SK-N-SH treated with all-trans-retinoic acid at 6 μM for 48 hours (cell line): ENCODE measurements at regions not wholly inside any gene's neighbourhood (a gene's known extent, or its start where the extent isn't known, plus 50 kb on each side); places are given as distances from the start of the nearest gene placed in this dataset.

Experiments used
- ATAC-seq: fragments of 200-7000 bp; cut with Tn5 transposase; 3 replicates; pipeline ENCODE4 v1.9.1; 2020; ENCODE audit warnings: mild to moderate bottlenecking, moderate library complexity
- ARNTL ChIP-seq: fragments of 450-650 bp; formaldehyde crosslinking; IDR thresholded peaks from 2 replicates; pipeline ENCODE4 v1.5.0; 2020; ENCODE audit warnings: low read depth, mild to moderate bottlenecking, moderate library complexity, borderline replicate concordance
- CREB5 ChIP-seq: fragments of 250-450 bp; sonication (Bioruptor Pico); IDR thresholded peaks from 2 replicates; pipeline ENCODE4 v1.5.1; 2020; ENCODE audit warnings: low read depth, mild to moderate bottlenecking, moderate library complexity
- CSDC2 ChIP-seq: fragments of 250-450 bp; sonication (Bioruptor Pico); IDR thresholded peaks from 2 replicates; pipeline ENCODE4 v1.5.0; 2020; ENCODE audit warnings: mild to moderate bottlenecking, moderate library complexity
- ESRRG ChIP-seq: fragments of 250-450 bp; sonication (Bioruptor Pico); IDR thresholded peaks from 2 replicates; pipeline ENCODE4 v1.6.1; 2021; ENCODE audit warnings: mild to moderate bottlenecking
- GLIS3 ChIP-seq: fragments of 250-450 bp; sonication (Bioruptor Pico); IDR thresholded peaks from 2 replicates; pipeline ENCODE4 v1.5.0; 2020; ENCODE audit warnings: mild to moderate bottlenecking, moderate library complexity
- ISL1 ChIP-seq: fragments of 250-450 bp; sonication (Bioruptor Pico); IDR thresholded peaks from 2 replicates; pipeline ENCODE4 v2.1.2; 2022; ENCODE audit warnings: mild to moderate bottlenecking, moderate library complexity
- OSR1 ChIP-seq: fragments of 250-450 bp; sonication (Bioruptor Pico); IDR thresholded peaks from 2 replicates; pipeline ENCODE4 v1.8.0; 2022; ENCODE audit warnings: moderate library complexity, mild to moderate bottlenecking, inconsistent platforms
- RARB ChIP-seq: fragments of 250-450 bp; sonication (Bioruptor Pico); IDR thresholded peaks from 2 replicates; pipeline ENCODE4 v1.8.0; 2021; ENCODE audit warnings: mild to moderate bottlenecking, moderate library complexity
- TCF4 ChIP-seq: fragments of 250-450 bp; sonication (Bioruptor Pico); IDR thresholded peaks from 2 replicates; pipeline ENCODE4 v1.8.0; 2021; ENCODE audit warnings: mild to moderate bottlenecking, moderate library complexity, borderline replicate concordance
- TOX ChIP-seq: fragments of 250-450 bp; sonication (Bioruptor Pico); IDR thresholded peaks from 2 replicates; pipeline ENCODE4 v1.8.0; 2021; ENCODE audit warnings: mild to moderate bottlenecking, moderate library complexity, borderline replicate concordance
- ZC3H10 ChIP-seq: fragments of 250-450 bp; sonication (Bioruptor Pico); IDR thresholded peaks from 2 replicates; pipeline ENCODE4 v1.5.1; 2021; ENCODE audit warnings: mild to moderate bottlenecking, moderate library complexity
- ZFP3 ChIP-seq: fragments of 250-450 bp; sonication (Bioruptor Pico); IDR thresholded peaks from 2 replicates; pipeline ENCODE4 v1.5.0; 2020; ENCODE audit warnings: mild to moderate bottlenecking, moderate library complexity
- ZFP30 ChIP-seq: fragments of 450-650 bp; formaldehyde crosslinking; IDR thresholded peaks from 2 replicates; pipeline ENCODE4 v1.5.0; 2022; ENCODE audit warnings: mild to moderate bottlenecking, moderate library complexity
- ZNF70 ChIP-seq: fragments of 450-650 bp; formaldehyde crosslinking; IDR thresholded peaks from 2 replicates; pipeline ENCODE4 v1.5.0; 2020; ENCODE audit warnings: mild to moderate bottlenecking, moderate library complexity
- ZNF8 ChIP-seq: fragments of 450-650 bp; formaldehyde crosslinking; IDR thresholded peaks from 2 replicates; pipeline ENCODE4 v1.5.0; 2020; ENCODE audit warnings: mild to moderate bottlenecking, moderate library complexity
- TF ChIP-seq, protein P1 (sequence below): fragments of 250-450 bp; sonication (Bioruptor Pico); IDR thresholded peaks from 2 replicates; pipeline ENCODE4 v1.5.0; 2020; ENCODE audit warnings: mild to moderate bottlenecking, moderate library complexity
- TF ChIP-seq, protein P2 (sequence below): fragments of 250-450 bp; sonication (Bioruptor Pico); IDR thresholded peaks from 2 replicates; pipeline ENCODE4 v1.5.1; 2021; ENCODE audit warnings: mild to moderate bottlenecking, moderate library complexity
- TF ChIP-seq, protein P3 (sequence below): fragments of 250-450 bp; sonication (Bioruptor Pico); IDR thresholded peaks from 2 replicates; pipeline ENCODE4 v1.8.0; 2020; ENCODE audit warnings: mild to moderate bottlenecking, moderate library complexity, borderline replicate concordance
- TF ChIP-seq, protein P4 (sequence below): fragments of 250-450 bp; sonication (Bioruptor Pico); IDR thresholded peaks from 2 replicates; pipeline ENCODE4 v1.8.0; 2021; ENCODE audit warnings: low read depth, mild to moderate bottlenecking, moderate library complexity, borderline replicate concordance

GRCh38 chr3:107877936-107878335, 212.9 kb downstream of the CD47 start:
- ATAC-seq, result no peak
- no peak for TF ChIP-seq ARNTL

- TF ChIP-seq, protein P1, sequence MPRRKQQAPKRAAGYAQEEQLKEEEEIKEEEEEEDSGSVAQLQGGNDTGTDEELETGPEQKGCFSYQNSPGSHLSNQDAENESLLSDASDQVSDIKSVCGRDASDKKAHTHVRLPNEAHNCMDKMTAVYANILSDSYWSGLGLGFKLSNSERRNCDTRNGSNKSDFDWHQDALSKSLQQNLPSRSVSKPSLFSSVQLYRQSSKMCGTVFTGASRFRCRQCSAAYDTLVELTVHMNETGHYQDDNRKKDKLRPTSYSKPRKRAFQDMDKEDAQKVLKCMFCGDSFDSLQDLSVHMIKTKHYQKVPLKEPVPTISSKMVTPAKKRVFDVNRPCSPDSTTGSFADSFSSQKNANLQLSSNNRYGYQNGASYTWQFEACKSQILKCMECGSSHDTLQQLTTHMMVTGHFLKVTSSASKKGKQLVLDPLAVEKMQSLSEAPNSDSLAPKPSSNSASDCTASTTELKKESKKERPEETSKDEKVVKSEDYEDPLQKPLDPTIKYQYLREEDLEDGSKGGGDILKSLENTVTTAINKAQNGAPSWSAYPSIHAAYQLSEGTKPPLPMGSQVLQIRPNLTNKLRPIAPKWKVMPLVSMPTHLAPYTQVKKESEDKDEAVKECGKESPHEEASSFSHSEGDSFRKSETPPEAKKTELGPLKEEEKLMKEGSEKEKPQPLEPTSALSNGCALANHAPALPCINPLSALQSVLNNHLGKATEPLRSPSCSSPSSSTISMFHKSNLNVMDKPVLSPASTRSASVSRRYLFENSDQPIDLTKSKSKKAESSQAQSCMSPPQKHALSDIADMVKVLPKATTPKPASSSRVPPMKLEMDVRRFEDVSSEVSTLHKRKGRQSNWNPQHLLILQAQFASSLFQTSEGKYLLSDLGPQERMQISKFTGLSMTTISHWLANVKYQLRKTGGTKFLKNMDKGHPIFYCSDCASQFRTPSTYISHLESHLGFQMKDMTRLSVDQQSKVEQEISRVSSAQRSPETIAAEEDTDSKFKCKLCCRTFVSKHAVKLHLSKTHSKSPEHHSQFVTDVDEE (CRISPR knock-in tag), result no peak
- TF ChIP-seq, protein P2, sequence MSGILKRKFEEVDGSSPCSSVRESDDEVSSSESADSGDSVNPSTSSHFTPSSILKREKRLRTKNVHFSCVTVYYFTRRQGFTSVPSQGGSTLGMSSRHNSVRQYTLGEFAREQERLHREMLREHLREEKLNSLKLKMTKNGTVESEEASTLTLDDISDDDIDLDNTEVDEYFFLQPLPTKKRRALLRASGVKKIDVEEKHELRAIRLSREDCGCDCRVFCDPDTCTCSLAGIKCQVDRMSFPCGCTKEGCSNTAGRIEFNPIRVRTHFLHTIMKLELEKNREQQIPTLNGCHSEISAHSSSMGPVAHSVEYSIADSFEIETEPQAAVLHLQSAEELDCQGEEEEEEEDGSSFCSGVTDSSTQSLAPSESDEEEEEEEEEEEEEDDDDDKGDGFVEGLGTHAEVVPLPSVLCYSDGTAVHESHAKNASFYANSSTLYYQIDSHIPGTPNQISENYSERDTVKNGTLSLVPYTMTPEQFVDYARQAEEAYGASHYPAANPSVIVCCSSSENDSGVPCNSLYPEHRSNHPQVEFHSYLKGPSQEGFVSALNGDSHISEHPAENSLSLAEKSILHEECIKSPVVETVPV, result no peak
- TF ChIP-seq ZNF70 (CRISPR knock-in tag), result no peak
- no peak for TF ChIP-seq ZNF8 (CRISPR knock-in tag)
- TF ChIP-seq ISL1 (CRISPR knock-in tag), result no peak
- no peak for TF ChIP-seq ZC3H10
- no peak for TF ChIP-seq CSDC2
- no peak for TF ChIP-seq CREB5 (CRISPR knock-in tag)
- no peak for TF ChIP-seq RARB
- no peak for TF ChIP-seq TCF4 (CRISPR knock-in tag)
- TF ChIP-seq TOX (CRISPR knock-in tag), result no peak
- TF ChIP-seq, protein P3, sequence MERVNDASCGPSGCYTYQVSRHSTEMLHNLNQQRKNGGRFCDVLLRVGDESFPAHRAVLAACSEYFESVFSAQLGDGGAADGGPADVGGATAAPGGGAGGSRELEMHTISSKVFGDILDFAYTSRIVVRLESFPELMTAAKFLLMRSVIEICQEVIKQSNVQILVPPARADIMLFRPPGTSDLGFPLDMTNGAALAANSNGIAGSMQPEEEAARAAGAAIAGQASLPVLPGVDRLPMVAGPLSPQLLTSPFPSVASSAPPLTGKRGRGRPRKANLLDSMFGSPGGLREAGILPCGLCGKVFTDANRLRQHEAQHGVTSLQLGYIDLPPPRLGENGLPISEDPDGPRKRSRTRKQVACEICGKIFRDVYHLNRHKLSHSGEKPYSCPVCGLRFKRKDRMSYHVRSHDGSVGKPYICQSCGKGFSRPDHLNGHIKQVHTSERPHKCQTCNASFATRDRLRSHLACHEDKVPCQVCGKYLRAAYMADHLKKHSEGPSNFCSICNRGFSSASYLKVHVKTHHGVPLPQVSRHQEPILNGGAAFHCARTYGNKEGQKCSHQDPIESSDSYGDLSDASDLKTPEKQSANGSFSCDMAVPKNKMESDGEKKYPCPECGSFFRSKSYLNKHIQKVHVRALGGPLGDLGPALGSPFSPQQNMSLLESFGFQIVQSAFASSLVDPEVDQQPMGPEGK (CRISPR knock-in tag), result no peak
- no peak for TF ChIP-seq ZFP3 (CRISPR knock-in tag)
- no peak for TF ChIP-seq OSR1 (CRISPR knock-in tag)
- no peak for TF ChIP-seq ARNTL
- no peak for TF ChIP-seq GLIS3 (CRISPR knock-in tag)
- TF ChIP-seq ZFP30 (CRISPR knock-in tag), result no peak
- TF ChIP-seq, all 23 proteins: peak for 0
- no peak for ATAC-seq
Measured at GRCh38 chr3:107870943-107871638, 219.7 kb downstream of the CD47 start.

DNA sequence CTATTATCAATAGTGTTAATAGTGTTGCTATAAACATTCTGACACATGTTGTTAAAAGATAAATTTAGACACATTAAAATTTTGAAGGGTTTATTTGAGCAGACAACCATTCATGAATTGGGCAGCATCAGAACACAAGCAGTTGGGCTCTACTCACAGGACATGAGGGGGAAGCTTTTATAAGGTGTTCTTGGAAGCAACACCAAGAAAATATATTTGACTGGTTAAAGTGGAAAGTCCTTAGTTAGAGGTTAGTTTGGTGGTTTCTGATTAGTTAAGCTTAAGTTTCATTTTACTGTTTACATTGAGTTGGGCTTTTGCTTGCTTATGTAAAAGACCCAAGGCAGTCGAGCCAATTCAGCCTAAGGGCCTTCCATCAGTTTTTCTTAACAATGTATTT, 220.7 kb downstream of the CD47 start:
- TF ChIP-seq ESRRG (CRISPR knock-in tag) (no peak), ZNF70 (CRISPR knock-in tag) (no peak), RARB (no peak), CSDC2 (no peak)
- TF ChIP-seq, protein P4, sequence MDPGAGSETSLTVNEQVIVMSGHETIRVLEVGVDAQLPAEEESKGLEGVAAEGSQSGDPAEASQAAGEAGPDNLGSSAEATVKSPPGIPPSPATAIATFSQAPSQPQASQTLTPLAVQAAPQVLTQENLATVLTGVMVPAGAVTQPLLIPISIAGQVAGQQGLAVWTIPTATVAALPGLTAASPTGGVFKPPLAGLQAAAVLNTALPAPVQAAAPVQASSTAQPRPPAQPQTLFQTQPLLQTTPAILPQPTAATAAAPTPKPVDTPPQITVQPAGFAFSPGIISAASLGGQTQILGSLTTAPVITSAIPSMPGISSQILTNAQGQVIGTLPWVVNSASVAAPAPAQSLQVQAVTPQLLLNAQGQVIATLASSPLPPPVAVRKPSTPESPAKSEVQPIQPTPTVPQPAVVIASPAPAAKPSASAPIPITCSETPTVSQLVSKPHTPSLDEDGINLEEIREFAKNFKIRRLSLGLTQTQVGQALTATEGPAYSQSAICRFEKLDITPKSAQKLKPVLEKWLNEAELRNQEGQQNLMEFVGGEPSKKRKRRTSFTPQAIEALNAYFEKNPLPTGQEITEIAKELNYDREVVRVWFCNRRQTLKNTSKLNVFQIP, result no peak
- TF ChIP-seq, all 23 proteins: peak for 0
- ATAC-seq, result no peak

- ATAC-seq, result no peak
- TF ChIP-seq ZNF8 (CRISPR knock-in tag), result no peak
- TF ChIP-seq GLIS3 (CRISPR knock-in tag), result no peak
- no peak for TF ChIP-seq CREB5 (CRISPR knock-in tag)
- TF ChIP-seq, protein P3 (CRISPR knock-in tag), result no peak
- no peak for TF ChIP-seq ZFP30 (CRISPR knock-in tag)
Measured at GRCh38 chr3:107868449-107868848, 222.4 kb downstream of the CD47 start.
